ENCODE measurements at regions not wholly inside any gene's neighbourhood (a gene's known extent, or its start where the extent isn't known, plus 50 kb on each side); places are given as distances from the start of the nearest gene placed in this dataset.

- DNase-seq (ENCODE audit: low spot score): no peak
- H3K9me2 ChIP-seq (replicated peaks; ENCODE audit: insufficient read depth): no peaks in the 10 kb centered on the region
- H2AFZ ChIP-seq: no peak overlapping the region
- no peaks in the 10 kb centered on the region for H3K27me3 ChIP-seq
- no peaks in the 10 kb centered on the region for H3K79me2 ChIP-seq
- TF ChIP-seq EZH2phosphoT487 (IDR thresholded peaks at IDR 0.05; ENCODE audit: low read depth, severe bottlenecking, unreplicated experiment): no peak
- TF ChIP-seq EZH2 (IDR thresholded peaks at IDR 0.05; ENCODE audit: borderline replicate concordance): no peak
- no peak for TF ChIP-seq CTCF (IDR thresholded peaks at IDR 0.05; ENCODE audit: poor library complexity)
- no peaks in the 10 kb centered on the region for H4K20me1 ChIP-seq (ENCODE audit: insufficient read depth, poor library complexity, severe bottlenecking)
- H3K36me3 ChIP-seq (replicated peaks; ENCODE audit: insufficient read depth, low read depth): no peaks in the 10 kb centered on the region
- H3K4me1 ChIP-seq (ENCODE audit: insufficient read depth): no peaks in the 10 kb centered on the region
- H3K9me3 ChIP-seq (ENCODE audit: low read depth): no peaks in the 10 kb centered on the region
- no peak overlapping the region for H3K27ac ChIP-seq
- no peak overlapping the region for H3K4me3 ChIP-seq
- H3K4me2 ChIP-seq: no peak overlapping the region
Measured at GRCh38 chr13:47019977-47020376, 123.1 kb upstream of the HTR2A start.

- no peaks in the 10 kb centered on the region for H3K27me3 ChIP-seq
- H3K9me3 ChIP-seq (ENCODE audit: low read depth): no peaks in the 10 kb centered on the region
- no peaks in the 10 kb centered on the region for H3K9me2 ChIP-seq (replicated peaks; ENCODE audit: insufficient read depth)
- H3K4me2 ChIP-seq: no peak overlapping the region
- no peak overlapping the region for H3K4me3 ChIP-seq
- H3K36me3 ChIP-seq (replicated peaks; ENCODE audit: insufficient read depth, low read depth): no peaks in the 10 kb centered on the region
- no peak overlapping the region for H3K27ac ChIP-seq
- no peak overlapping the region for H2AFZ ChIP-seq
- TF ChIP-seq CTCF (IDR thresholded peaks at IDR 0.05; ENCODE audit: poor library complexity) (no peak), EZH2phosphoT487 (IDR thresholded peaks at IDR 0.05; ENCODE audit: low read depth, severe bottlenecking, unreplicated experiment) (no peak), EZH2 (IDR thresholded peaks at IDR 0.05; ENCODE audit: borderline replicate concordance) (no peak)
- 43% methylated on average over 1 of the region's 1 CpG for WGBS (ENCODE audit: low lambda C conversion rate, missing lambda C conversion rate)
- no peaks in the 10 kb centered on the region for H4K20me1 ChIP-seq (ENCODE audit: insufficient read depth, poor library complexity, severe bottlenecking)
- H3K4me1 ChIP-seq (ENCODE audit: insufficient read depth): no peaks in the 10 kb centered on the region
- no peak for DNase-seq (ENCODE audit: low spot score)
- no peaks in the 10 kb centered on the region for H3K79me2 ChIP-seq
Measured at GRCh38 chr13:47017476-47017875, 120.6 kb upstream of the HTR2A start.

GRCh38 chr13:47008318-47008717 is 111.5 kb upstream of the HTR2A start:
- H3K27me3 ChIP-seq: no peaks in the 10 kb centered on the region
- no peaks in the 10 kb centered on the region for H3K79me2 ChIP-seq
- no peak overlapping the region for H3K27ac ChIP-seq
- no peaks in the 10 kb centered on the region for H3K36me3 ChIP-seq (replicated peaks; ENCODE audit: insufficient read depth, low read depth)
- no peaks in the 10 kb centered on the region for H3K9me2 ChIP-seq (replicated peaks; ENCODE audit: insufficient read depth)
- H4K20me1 ChIP-seq (ENCODE audit: insufficient read depth, poor library complexity, severe bottlenecking): no peaks in the 10 kb centered on the region
- H3K4me3 ChIP-seq: no peak overlapping the region
- no peak overlapping the region for H3K4me2 ChIP-seq
- no peak for DNase-seq (ENCODE audit: low spot score)
- WGBS (ENCODE audit: low lambda C conversion rate, missing lambda C conversion rate): 67% methylated on average over 2 of the region's 2 CpGs
- no peaks in the 10 kb centered on the region for H3K9me3 ChIP-seq (ENCODE audit: low read depth)
- H2AFZ ChIP-seq: no peak overlapping the region
- H3K4me1 ChIP-seq (ENCODE audit: insufficient read depth): no peaks in the 10 kb centered on the region
- TF ChIP-seq EZH2 (IDR thresholded peaks at IDR 0.05; ENCODE audit: borderline replicate concordance) (no peak), CTCF (IDR thresholded peaks at IDR 0.05; ENCODE audit: poor library complexity) (no peak), EZH2phosphoT487 (IDR thresholded peaks at IDR 0.05; ENCODE audit: low read depth, severe bottlenecking, unreplicated experiment) (no peak)

Measured in hepatocyte (in vitro differentiated cells).